ENCODE measurements at regions not wholly inside any gene's neighbourhood (a gene's known extent, or its start where the extent isn't known, plus 50 kb on each side); places are given as distances from the start of the nearest gene placed in this dataset.

DNA sequence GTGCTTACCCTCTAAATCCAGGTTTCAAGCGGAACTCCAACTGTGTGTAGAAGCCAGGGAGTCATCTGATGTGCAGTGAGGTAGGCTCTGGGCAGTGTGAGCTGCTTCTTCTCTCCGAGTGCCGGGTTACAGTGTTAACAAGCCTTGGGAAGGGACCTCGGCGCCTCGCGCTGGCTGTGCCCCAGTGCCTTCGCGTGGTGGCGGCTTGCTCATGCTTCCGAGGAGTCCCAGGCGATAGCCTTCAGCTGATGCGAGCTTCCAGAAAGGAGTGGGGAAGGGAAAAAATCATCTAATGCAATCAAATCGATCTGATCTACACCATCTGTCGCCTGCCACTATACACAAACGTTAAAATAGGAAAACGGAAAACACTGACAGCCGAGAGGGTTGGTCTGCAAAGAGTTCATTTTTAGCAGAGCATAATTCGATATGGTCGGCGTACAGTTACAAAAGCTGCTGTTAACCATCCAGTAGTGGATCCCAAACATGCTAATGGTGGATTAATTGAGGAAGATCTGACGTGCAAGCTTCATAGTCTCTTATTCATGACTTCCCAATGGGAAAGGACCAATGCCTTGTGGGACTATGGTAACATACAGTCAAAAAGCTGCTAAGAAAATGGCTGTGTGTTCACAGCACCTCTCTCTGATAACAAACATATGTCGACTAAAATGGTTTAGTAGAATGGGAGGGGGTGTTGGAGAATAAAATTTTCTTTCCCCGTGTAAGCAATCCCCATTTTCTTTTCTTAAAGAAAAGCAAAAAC, 128.7 kb upstream of the DPYD start:
- TF ChIP-seq TAF1 (IDR thresholded peaks at IDR 0.05; ENCODE audit: low read depth, low read length) (no peak), POLR2AphosphoS5 (IDR thresholded peaks at IDR 0.05; ENCODE audit: low read depth, low read length) (no peak), POLR2A (IDR thresholded peaks at IDR 0.05; ENCODE audit: low read depth, low read length) (no peak), SPI1 (IDR thresholded peaks at IDR 0.05; ENCODE audit: low read depth, low read length) (no peak), POU2F2 (IDR thresholded peaks at IDR 0.05; ENCODE audit: low read depth, low read length) (no peak)

Data from GM12891 (cell line).